GM19351 (cell line): ENCODE measurements at regions not wholly inside any gene's neighbourhood (a gene's known extent, or its start where the extent isn't known, plus 50 kb on each side); places are given as distances from the start of the nearest gene placed in this dataset.

Experiments
- ATAC-seq: cut with Tn5 transposase; IDR thresholded peaks from one replicate; pipeline ENCODE4 v1.9.1; 2021; ENCODE audit warnings: mild to moderate bottlenecking, moderate library complexity; ENCODE audit not compliant: unreplicated experiment

- ATAC-seq: no peak
Measured at GRCh38 chr1:4595341-4596225, 58.8 kb upstream of the AJAP1 start.

GRCh38 chr1:4596486-4596885, 57.9 kb upstream of the AJAP1 start:
- no peak for ATAC-seq

DNA sequence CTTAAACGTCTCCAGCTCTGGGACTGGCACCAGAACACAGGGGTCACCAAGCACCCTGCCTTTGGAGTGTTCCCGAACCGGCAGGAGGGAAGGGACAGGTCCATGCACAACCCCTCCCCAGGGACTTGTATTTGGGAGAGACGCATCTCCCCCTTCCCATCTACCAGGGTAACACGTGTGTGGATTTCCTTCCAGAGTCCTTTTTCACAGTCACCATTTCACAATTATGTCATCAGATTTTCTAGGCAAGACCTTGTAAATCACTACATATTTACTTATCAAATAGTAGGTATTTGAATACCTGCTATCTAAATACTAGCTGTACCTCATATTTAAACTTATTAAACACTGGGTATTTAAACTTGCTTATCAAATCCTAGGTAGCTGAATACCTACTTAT, 57.4 kb upstream of the AJAP1 start:
- no peak for ATAC-seq

GRCh38 chr1:4598561-4598960, 55.8 kb upstream of the AJAP1 start:
- ATAC-seq: no peak

GRCh38 chr1:4599521-4599920, 54.9 kb upstream of the AJAP1 start:
- ATAC-seq: no peak

GRCh38 chr1:4599951-4600481, 54.4 kb upstream of the AJAP1 start:
- ATAC-seq: no peak

- no peak for ATAC-seq
Measured at GRCh38 chr1:4600615-4601460, 53.6 kb upstream of the AJAP1 start.

DNA sequence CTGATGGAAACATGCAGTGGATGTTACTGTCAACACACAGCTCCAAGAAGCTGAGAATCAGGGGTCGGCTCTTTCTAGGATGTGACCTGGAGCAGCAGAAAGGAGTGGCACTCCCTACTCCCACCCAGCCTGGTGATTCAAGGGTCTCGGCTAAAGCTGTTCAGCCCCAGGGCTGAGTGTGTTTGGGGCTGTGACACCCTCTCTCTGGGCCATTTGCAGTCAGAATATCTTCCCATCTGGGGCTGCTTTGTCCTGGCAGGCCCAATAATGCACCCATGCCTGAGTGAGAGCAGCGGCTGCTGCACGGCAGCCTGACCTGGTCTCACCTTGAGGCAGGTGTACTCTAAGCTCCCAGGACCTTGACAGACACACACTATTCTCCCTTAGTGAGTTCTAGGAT, 52.5 kb upstream of the AJAP1 start:
- no peak for ATAC-seq

GRCh38 chr1:4602462-4603294, 51.7 kb upstream of the AJAP1 start:
- no peak for ATAC-seq

- no peak for ATAC-seq
Measured at GRCh38 chr1:4603295-4604110, 50.9 kb upstream of the AJAP1 start.
